T-cell (primary cell): ENCODE measurements at regions not wholly inside any gene's neighbourhood (a gene's known extent, or its start where the extent isn't known, plus 50 kb on each side); places are given as distances from the start of the nearest gene placed in this dataset.
A peak's percentile ranks its signal among the peaks of the same experiment; 100 is the strongest.

Experiments
- ATAC-seq, 4 experiments: fragments of 200-7000 bp in 3 of 4; fragments of 150-1000 bp in 1 of 4; cut with Tn5 transposase; replicated peaks in 1 of 4; 1 replicate in 3 of 4; 2 replicates in 1 of 4; pipeline ENCODE4 v1.10.0; 2021; ENCODE audit warnings: moderate library complexity in 3 of 4, mild to moderate bottlenecking in 2 of 4, moderate number of reproducible peaks in 1 of 4
- CTCF ChIA-PET, 2 donors: fragments of 300-600 bp; sonication (Branson Sonifier 250); formaldehyde crosslinking; loops; one replicate each; lab custom pipeline; 2022; ENCODE audit warnings: antibody characterized with exemption in 2 of 2; lab: Charles Lee
- POLR2A ChIA-PET, 2 donors: fragments of 300-600 bp; sonication (Branson Sonifier 250); formaldehyde crosslinking; loops; one replicate each; lab custom pipeline; 2022; ENCODE audit warnings: antibody characterized with exemption in 2 of 2; lab: Charles Lee
- DNase-seq, 35 experiments: peaks; one replicate each; pipeline versions ENCODE4 v3.0.0 to v3.0.0-alpha.2; 2013 to 2023
- H3K27ac ChIP-seq: one replicate; pipeline ENCODE4 v1.5.1; 2013; ENCODE audit warnings: low read length
- H3K27me3 ChIP-seq, 2 experiments: replicated peaks in 1 of 2; 1 replicate in 1 of 2; 2 replicates in 1 of 2; pipeline versions ENCODE4 v1.6.1 to v1.7.0; 2013; ENCODE audit warnings: low read length in 1 of 2, mixed read lengths in 1 of 2; ENCODE audit not compliant: control insufficient read depth in 2 of 2, insufficient read depth in 2 of 2; ENCODE audit errors: extremely low read depth in 1 of 2
- H3K36me3 ChIP-seq, 2 donors: 1 replicate in 1 of 2; 2 replicates in 1 of 2; pipeline versions ENCODE4 v1.6.1 to v1.7.0; 2013; ENCODE audit warnings: low read length in 1 of 2; ENCODE audit not compliant: control insufficient read depth in 2 of 2, insufficient read depth in 1 of 2; ENCODE audit errors: extremely low read depth in 1 of 2
- H3K4me1 ChIP-seq, 2 experiments: 1 replicate in 1 of 2; 2 replicates in 1 of 2; pipeline versions ENCODE4 v1.6.1 to v1.7.0; 2013; ENCODE audit warnings: low read length in 2 of 2, mixed read lengths in 1 of 2; ENCODE audit not compliant: insufficient read depth in 2 of 2, control insufficient read depth in 1 of 2; ENCODE audit errors: extremely low read depth in 1 of 2
- H3K4me3 ChIP-seq, 2 donors: 1 replicate in 1 of 2; 2 replicates in 1 of 2; pipeline versions ENCODE4 v1.5.1 to v1.7.0; 2013; ENCODE audit warnings: mild to moderate bottlenecking in 2 of 2, low read length in 1 of 2, moderate library complexity in 1 of 2; ENCODE audit not compliant: control insufficient read depth in 1 of 2; ENCODE audit errors: extremely low read depth in 1 of 2
- H3K9me3 ChIP-seq: 2 replicates; pipeline ENCODE4 v1.7.0; 2013
- H3K27ac Mint-ChIP-seq, 2 donors: one replicate each; pipeline ENCODE4 v1.8.0; 2020 to 2021; ENCODE audit warnings: mild to moderate bottlenecking in 2 of 2, mixed read lengths in 2 of 2
- H3K27me3 Mint-ChIP-seq, 2 donors: one replicate each; pipeline ENCODE4 v1.8.0; 2021 to 2022; ENCODE audit warnings: mixed read lengths in 2 of 2
- H3K36me3 Mint-ChIP-seq: one replicate; pipeline ENCODE4 v1.8.0; 2021; ENCODE audit warnings: mixed read lengths
- H3K4me1 Mint-ChIP-seq, 3 donors: one replicate each; pipeline ENCODE4 v1.8.0; 2020 to 2022; ENCODE audit warnings: mixed read lengths in 3 of 3, mild to moderate bottlenecking in 1 of 3
- H3K4me3 Mint-ChIP-seq, 3 donors: one replicate each; pipeline ENCODE4 v1.8.0; 2020 to 2022; ENCODE audit warnings: mild to moderate bottlenecking in 3 of 3, mixed read lengths in 3 of 3, moderate library complexity in 3 of 3
- H3K9me3 Mint-ChIP-seq, 3 donors: one replicate each; pipeline ENCODE4 v1.8.0; 2020 to 2022; ENCODE audit warnings: mixed read lengths in 3 of 3
- WGBS: methylation state at CpG from one replicate; pipeline ENCODE4 v1.1.5; 2013; ENCODE audit warnings: missing lambda C conversion rate; ENCODE audit not compliant: insufficient coverage; 5-methylcytosine and 5-hydroxymethylcytosine counted together

DNA sequence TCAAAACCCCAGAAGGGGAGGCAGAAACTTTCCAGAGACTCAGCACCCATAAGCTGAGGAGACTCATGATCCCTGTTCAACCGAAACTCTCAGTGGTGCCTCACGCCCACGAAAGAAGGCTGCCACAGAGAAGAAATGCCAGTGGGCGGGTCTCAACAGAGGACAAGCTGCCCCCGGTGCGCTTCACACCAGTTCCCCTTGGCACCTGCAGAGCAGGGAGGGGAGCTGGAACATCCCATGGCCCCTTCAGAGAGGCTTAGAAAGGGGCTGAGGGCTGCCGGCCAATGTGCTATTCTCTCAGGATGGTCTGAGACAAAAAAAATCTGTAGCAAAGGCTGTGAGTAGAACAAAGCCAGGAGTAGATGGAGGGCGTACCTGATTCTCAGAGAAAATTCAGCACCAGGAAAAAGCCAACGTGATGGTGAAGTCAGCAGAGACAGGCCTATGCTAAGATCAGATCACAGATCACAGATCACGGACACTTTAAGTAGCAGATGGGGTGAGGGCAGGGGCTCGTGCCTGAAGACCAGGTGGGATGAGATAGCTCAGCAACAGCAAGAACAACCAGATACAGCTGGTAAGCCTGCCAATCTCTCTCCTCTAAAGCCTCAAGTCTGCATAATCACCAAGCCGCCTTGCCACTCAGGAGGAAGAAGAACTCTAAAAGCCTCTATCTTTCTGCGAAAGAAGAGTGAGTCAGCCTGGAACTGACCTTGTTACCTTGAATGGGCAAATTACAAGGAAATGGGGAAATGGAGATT lies 206.4 kb upstream of the GRIP1 start:
- Mint-ChIP-seq H3K27me3 (peaks cover 1 to 11% of the 10 kb centered on the region in 2 donors), H3K9me3 (no peaks in the 10 kb centered on the region), H3K4me3 (no peak overlapping the region), H3K27ac (no peak overlapping the region), H3K36me3 (no peaks in the 10 kb centered on the region), H3K4me1 (no peaks in the 10 kb centered on the region)
- CTCF ChIA-PET, result interaction anchor here in 1 of 2 donors (0.6 kb wide), 1 partner anchor 50 kb away, joined by 4 read pairs; no protein-coding TSS in a partner anchor
- H3K9me3 ChIP-seq, result no peaks in the 10 kb centered on the region
- DNase-seq (no peak), ATAC-seq (no peak)
- no peak overlapping the region for H3K4me3 ChIP-seq
- no peaks in the 10 kb centered on the region for H3K4me1 ChIP-seq
- 80% methylated on average over 9 of the region's 13 CpGs for WGBS
- POLR2A ChIA-PET, result no interaction called here
- no peaks in the 10 kb centered on the region for H3K36me3 ChIP-seq
- H3K27ac ChIP-seq, result no peak overlapping the region
- no peaks in the 10 kb centered on the region for H3K27me3 ChIP-seq

DNA sequence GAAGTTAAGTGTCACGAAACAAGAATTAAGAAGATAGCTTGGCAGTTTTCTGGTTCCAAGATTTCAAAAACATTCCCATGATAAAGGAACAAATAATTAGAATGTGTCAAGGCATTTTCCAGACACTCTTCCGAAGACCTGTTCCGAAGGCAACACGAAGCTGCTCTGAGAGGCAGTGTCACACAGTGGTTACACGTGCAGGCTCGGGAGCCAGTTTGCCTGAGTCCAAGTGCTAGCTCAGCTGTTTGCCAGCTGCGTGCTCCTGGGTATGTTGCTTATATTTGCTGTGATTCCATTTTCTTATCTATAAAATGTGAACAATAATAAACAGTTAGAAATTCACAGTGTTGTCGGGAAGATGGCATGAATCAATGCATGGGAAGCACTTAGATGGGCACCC lies 217.9 kb upstream of the GRIP1 start:
- CTCF ChIA-PET, result no interaction called here
- H3K27ac ChIP-seq, result no peak overlapping the region
- H3K4me1 Mint-ChIP-seq, result peaks cover 23 to 32% (median 30%) of the 10 kb centered on the region in 3 donors
- H3K36me3 ChIP-seq, result no peaks in the 10 kb centered on the region
- peaks cover 0 to 13% of the 10 kb centered on the region in 2 experiments for H3K4me1 ChIP-seq
- H3K27me3 ChIP-seq, result peaks cover 0 to 2% of the 10 kb centered on the region in 2 experiments
- no peaks in the 10 kb centered on the region for H3K36me3 Mint-ChIP-seq
- DNase-seq (no peak), ATAC-seq (no peak)
- H3K27ac Mint-ChIP-seq, result no peak overlapping the region
- no peaks in the 10 kb centered on the region for H3K9me3 Mint-ChIP-seq
- 81% methylated on average over 3 of the region's 8 CpGs for WGBS
- H3K9me3 ChIP-seq, result no peaks in the 10 kb centered on the region
- peaks cover 0 to 3% of the 10 kb centered on the region in 2 donors for H3K27me3 Mint-ChIP-seq
- POLR2A ChIA-PET, result interaction anchor here in 1 of 2 donors (1.0 kb wide), 1 partner anchor 21 kb away, joined by 3 read pairs; no protein-coding TSS in a partner anchor
- H3K4me3 Mint-ChIP-seq, result no peak overlapping the region
- H3K4me3 ChIP-seq, result no peak overlapping the region

DNA sequence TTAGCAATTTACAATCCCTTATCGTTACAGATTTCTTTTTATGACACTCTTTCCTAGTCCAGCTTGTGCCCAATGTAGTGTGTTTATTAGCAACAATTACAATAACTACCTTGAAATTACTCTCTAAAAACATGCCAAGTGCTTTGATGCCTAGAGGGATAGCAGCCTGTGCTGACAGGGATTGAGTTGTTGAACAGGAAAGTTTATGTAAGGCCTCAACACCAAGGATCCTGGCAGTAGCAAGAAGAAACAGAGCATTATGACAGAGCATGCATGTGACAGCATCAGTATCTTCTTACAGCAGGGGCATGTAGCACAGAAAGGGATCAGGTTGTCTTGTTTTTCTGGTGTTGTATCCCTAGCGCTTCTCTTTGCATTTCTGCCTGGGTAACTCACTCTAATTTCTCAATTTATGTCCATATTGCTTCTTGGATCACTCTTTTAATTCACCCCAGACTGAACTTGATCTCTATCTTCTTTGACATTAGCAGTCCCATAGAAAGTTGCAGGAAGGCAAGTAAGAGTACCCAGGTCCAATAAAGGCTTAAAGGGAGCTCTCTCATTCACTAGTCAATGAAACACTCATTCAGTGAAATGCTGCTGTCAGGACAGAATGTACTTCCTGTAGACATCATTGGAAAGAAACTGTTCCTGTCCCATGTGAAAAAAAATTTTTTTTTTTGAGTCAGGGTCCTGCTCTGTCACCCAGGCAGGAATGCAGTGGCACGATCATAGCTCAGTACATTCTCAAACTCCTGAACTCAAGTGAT lies 220.0 kb upstream of the GRIP1 start:
- Mint-ChIP-seq H3K4me1 (peaks cover 27 to 42% (median 41%) of the 10 kb centered on the region in 3 donors), H3K4me3 (no peak overlapping the region), H3K27me3 (peaks cover 0 to 3% of the 10 kb centered on the region in 2 donors), H3K36me3 (no peaks in the 10 kb centered on the region), H3K9me3 (no peaks in the 10 kb centered on the region), H3K27ac (no peak overlapping the region)
- ATAC-seq (no peak), DNase-seq (no peak)
- Histone ChIP-seq H3K27me3 (peaks cover 0 to 2% of the 10 kb centered on the region in 2 experiments), H3K27ac (no peak overlapping the region), H3K36me3 (no peaks in the 10 kb centered on the region), H3K4me3 (no peak overlapping the region), H3K9me3 (no peaks in the 10 kb centered on the region), H3K4me1 (peaks cover 0 to 26% of the 10 kb centered on the region in 2 experiments)
- POLR2A ChIA-PET, result no interaction called here
- 83% methylated on average over 1 of the region's 3 CpGs for WGBS
- CTCF ChIA-PET, result interaction anchor here in 1 of 2 donors (0.5 kb wide), 1 partner anchor 40 kb away, joined by 3 read pairs; no protein-coding TSS in a partner anchor

DNA sequence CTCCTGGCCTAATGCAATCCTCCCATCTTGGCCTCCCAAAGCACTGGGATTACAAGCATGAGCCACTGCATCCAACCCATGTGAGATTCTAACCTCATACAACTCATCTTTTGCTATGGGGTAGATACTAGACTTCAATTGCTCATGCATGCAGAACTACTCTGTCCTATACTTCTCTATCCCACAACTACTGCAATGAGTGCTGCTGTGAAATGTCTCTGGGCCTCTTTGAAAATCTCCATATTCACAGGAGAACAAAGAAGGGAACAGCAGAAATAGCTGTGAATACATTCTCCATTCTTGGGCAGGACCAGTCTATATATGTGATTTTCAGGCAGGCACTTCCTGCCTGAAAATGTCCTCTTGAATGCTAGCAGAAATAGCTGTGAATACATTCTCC lies 220.7 kb upstream of the GRIP1 start:
- H3K27ac ChIP-seq, result no peak overlapping the region
- no peak for DNase-seq
- H3K27me3 ChIP-seq, result peaks cover 0 to 2% of the 10 kb centered on the region in 2 experiments
- Mint-ChIP-seq H3K9me3 (no peaks in the 10 kb centered on the region), H3K36me3 (no peaks in the 10 kb centered on the region), H3K27ac (peak overlapping the region; percentile 12 to 67), H3K4me1 (peaks cover 31 to 48% (median 47%) of the 10 kb centered on the region in 3 donors), H3K27me3 (no peaks in the 10 kb centered on the region), H3K4me3 (no peak overlapping the region)
- peak in 3 of 4 experiments; percentile 29 to 47 (median 43) for ATAC-seq
- peaks cover 0 to 31% of the 10 kb centered on the region in 2 experiments for H3K4me1 ChIP-seq
- CTCF ChIA-PET, result no interaction called here
- no peak overlapping the region for H3K4me3 ChIP-seq
- POLR2A ChIA-PET, result no interaction called here
- H3K9me3 ChIP-seq, result no peaks in the 10 kb centered on the region
- H3K36me3 ChIP-seq, result no peaks in the 10 kb centered on the region

DNA sequence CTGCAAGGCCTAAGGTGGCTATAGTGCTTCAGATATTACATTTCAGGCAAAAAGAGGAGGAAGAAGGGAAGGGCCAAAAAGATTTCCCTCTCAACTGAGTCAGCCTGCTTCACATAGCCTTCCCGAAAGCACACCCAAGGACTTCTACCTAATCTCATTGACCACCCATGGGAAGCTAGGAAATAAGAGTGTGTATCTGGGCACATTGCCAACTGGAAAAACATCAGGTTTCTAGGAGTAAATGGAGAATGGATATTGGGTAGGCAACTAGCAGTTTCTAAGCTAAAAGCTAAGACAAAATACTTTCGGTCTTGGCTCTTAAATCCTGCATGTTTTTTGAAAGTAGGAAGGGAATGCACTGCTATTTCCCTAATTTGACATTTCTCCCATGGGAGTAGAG lies 221.7 kb upstream of the GRIP1 start:
- H3K4me1 ChIP-seq, result peaks cover 0 to 31% of the 10 kb centered on the region in 2 experiments
- Mint-ChIP-seq H3K27me3 (no peaks in the 10 kb centered on the region), H3K27ac (peak overlapping the region; percentile 67 to 78), H3K9me3 (no peaks in the 10 kb centered on the region), H3K36me3 (no peaks in the 10 kb centered on the region), H3K4me3 (peak overlapping the region in 1 of 3 donors; percentile 56), H3K4me1 (peaks cover 31 to 48% (median 47%) of the 10 kb centered on the region in 3 donors)
- H3K4me3 ChIP-seq, result no peak overlapping the region
- no peak overlapping the region for H3K27ac ChIP-seq
- DNase-seq (no peak), ATAC-seq (no peak)
- POLR2A ChIA-PET, result interaction anchor here in 1 of 2 donors (0.5 to 0.7 kb wide), 2 partner anchors 9 to 541 kb away, joined by 3 read pairs; no protein-coding TSS in a partner anchor
- WGBS, result no CpG with 5 or more reads among the region's 2 CpGs
- no peaks in the 10 kb centered on the region for H3K27me3 ChIP-seq
- no peaks in the 10 kb centered on the region for H3K9me3 ChIP-seq
- CTCF ChIA-PET, result interaction anchor here in 1 of 2 donors (0.5 kb wide), 1 partner anchor 165 kb away, joined by 3 read pairs; no protein-coding TSS in a partner anchor
- H3K36me3 ChIP-seq, result no peaks in the 10 kb centered on the region
